C1 segment of cervical spinal cord (tissue), 14 donors: ENCODE measurements at regions not wholly inside any gene's neighbourhood (a gene's known extent, or its start where the extent isn't known, plus 50 kb on each side); places are given as distances from the start of the nearest gene placed in this dataset.
A peak's percentile ranks its signal among the peaks of the same experiment; 100 is the strongest.

Source experiments
- DNase-seq, 14 donors: peaks; one replicate each; lab custom pipeline; 2025; lab: John Stamatoyannopoulos, UW

DNA sequence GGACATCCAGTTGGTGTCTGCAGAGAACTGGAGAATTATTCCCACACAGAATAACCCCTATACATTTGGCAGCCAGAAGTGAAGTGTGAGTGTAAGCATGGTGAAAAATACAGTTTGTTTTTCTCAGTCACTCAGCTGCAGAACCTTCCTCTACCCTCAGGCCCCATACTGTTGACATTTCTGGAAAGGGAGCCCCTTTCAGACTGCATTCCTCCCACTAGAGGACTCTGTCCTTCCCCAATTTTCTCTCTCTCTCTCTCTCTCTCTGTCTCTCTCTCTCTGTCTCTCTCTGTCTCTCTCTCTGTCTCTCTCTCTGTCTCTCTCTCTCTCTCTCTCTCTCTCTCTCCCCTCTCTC lies 86.8 kb upstream of the STEAP1B start:
- DNase-seq: no peak

DNA sequence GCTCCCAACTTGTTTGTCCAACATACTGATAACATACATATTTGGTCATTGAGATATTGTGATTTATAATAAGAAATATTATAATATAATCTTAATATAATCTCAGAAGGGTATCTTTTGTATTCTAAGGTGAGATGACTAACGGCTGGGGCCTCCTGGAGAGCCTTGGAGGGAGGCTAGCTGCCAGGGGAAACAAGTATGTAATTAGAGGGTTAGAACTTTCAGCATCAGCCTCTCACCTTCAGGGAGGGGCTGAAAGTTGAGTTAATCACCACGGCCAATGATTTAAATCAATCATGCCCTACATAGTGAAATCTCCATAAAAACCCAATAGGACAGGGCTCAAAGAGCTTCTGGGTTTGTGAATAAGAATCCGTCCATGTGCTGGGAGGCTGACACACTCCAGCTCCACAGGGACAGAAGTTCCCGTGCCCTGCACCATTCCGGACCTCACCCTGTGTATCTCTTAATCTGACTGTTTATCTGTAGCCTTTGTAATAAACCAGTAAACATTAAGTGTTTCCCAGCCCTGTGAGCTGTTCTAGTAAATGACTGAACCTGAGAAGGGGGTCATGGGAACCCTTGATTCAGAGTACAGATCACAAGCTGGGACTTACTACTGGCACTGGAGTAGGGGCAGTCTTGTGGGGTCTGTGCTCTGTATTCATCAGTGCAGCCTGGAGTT lies 86.3 kb upstream of the STEAP1B start:
- no peak for DNase-seq

- no peak for DNase-seq
These were observed 84.2 kb upstream of the STEAP1B start for GRCh38 chr7:22584179-22584578.

GRCh38 chr7:22582863-22583622 lies 83.1 kb upstream of the STEAP1B start:
- DNase-seq: no peak

GRCh38 chr7:22581099-22581498 lies 81.1 kb upstream of the STEAP1B start:
- DNase-seq: no peak

GRCh38 chr7:22579961-22580360 lies 80.0 kb upstream of the STEAP1B start:
- DNase-seq: no peak

- DNase-seq: no peak
These were observed 78.2 kb upstream of the STEAP1B start for GRCh38 chr7:22578007-22578733.

DNA sequence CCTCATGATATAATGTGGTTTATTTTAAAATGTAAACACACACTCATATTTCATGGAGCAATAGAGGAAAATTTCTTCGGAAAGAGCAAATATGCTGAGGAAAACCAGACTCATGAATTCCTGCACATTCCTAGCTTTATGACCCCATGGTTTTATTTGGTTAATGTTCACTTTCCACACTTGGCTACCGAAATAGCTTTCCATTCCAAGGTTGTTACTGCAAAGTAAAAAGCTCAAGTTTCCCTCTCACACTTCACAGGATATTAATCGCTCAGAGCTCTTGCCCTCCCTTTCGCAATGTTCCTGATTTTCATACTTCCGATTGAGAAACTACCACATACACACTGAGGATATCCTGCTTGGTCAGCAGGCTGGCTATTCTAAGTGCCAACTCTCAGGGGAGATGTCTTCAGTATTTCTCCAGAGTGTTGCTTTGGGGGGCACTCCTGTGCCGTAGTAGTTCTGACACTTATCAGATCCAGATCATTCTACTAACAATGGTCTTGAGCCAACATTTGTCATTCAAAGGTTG lies 77.5 kb upstream of the STEAP1B start:
- peak in 2 of 14 donors; percentile 29 to 36 for DNase-seq

DNA sequence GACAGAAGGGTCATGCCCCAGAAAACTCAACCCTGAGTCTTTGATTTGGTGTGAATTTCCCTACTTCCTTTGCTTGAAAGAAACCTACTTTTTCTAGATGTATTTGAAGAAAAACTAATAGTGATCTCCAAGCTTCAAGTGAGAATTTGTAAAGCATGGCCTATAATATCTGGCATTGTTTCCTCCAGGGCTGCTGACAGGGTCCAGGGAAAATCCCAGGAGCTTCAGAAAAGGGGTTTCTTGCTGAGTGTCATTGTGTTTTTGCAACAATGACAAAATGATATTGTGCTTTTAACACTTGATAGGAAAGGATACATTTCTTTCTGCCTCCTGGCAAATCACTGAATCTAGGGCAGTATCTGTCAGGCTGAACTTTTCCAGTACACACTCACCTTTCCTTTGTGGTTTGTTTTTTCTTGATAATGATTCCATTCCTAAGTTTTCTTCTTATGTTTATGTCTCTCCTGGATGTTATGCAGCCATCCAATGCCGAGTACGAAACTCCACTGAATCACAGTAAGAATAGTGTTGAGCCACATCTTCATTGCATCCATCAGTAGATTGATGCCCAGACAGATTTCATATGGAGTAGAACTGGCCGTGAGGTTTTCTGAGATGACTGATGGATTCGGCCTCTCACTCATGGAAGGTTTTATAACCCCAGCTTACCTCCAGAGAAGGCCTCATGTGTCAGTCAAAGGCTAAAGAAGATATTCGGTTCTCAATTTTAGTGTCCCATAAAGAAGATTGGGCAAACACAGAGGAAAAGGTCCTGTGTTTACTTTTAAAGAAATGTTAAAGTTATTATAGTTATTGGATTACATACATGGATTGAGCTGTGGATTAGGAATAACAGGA lies 76.9 kb upstream of the STEAP1B start:
- DNase-seq: no peak

GRCh38 chr7:22574754-22575520 lies 74.9 kb upstream of the STEAP1B start:
- no peak for DNase-seq

DNA sequence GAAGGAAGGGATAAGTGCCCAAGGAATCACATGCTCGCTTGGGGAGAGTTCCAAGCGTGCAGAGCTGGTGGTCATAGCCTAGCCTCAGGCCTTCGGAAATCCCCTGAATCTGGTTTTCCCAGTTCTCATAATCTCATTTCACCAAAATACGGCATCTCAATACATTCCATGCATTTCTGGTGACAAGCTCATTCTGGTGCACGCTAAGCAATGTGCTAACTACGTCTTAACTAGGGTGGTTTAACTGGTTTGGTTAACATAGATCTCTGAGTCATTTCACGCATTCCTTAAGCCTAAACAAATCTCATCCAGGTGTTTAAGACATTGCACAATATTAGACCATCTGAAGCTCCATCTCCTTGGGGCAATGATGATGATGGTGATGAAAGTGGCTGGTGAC lies 72.9 kb upstream of the STEAP1B start:
- no peak for DNase-seq

- no peak for DNase-seq
These were observed 72.3 kb upstream of the STEAP1B start for GRCh38 chr7:22572292-22572691.

DNA sequence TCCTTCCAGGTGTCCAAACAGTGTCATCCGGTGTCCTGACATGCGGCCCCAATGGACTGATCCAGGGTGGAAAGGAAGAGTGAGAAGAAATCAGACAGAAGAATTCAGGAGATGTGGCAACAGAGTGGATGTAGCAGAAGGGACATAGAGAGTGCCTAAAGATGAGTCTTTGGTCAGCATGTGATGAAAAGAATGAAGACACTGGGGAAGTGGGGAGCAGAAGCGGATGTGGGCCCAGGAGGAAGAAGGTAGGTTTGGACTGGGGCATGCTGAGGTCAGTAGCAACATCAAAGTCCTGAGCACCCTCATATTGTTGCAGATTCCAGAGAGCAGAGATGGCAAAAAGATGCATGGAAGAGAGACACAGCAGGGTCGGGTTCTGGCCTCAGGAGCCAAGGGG lies 71.8 kb upstream of the STEAP1B start:
- DNase-seq: peak in 1 of 14 donors; percentile 25

DNA sequence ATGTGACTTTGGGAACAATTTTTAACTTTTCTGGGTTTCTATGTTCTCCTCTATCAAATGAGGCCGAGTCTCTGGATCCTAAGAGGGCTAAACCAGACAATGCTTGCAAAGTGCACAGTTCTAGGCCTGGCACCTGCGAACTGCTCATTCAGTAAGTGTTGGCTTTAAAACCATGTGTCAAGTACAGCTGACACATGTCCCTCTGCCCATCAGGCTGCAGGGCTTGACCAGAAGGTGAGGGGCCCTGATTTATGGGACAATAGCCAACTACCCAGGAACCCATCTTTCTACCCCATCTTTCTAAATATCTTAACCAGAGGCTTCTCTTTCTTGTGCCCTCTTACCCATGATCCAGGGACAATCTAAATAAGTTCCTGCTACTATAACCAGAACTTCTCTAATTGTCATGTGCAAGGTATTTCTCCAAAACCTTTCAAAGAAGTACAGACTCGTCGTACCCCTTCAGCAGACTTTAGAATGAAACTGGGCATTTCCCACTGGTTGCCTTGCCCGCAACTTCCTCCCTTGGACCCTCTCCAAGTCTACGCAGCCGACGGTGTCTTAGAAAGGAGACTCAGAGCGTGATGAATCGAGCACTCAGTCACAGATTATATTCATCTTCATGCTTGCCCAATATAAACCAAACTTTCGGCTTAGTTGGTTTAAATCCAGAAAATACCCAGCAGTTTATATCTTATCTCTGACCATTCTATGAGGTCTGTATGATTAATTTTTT lies 69.8 kb upstream of the STEAP1B start:
- peak in 2 of 14 donors; percentile 13 to 21 for DNase-seq

GRCh38 chr7:22566592-22566991 lies 66.6 kb upstream of the STEAP1B start:
- no peak for DNase-seq

GRCh38 chr7:22566176-22566575 lies 66.2 kb upstream of the STEAP1B start:
- no peak for DNase-seq

DNA sequence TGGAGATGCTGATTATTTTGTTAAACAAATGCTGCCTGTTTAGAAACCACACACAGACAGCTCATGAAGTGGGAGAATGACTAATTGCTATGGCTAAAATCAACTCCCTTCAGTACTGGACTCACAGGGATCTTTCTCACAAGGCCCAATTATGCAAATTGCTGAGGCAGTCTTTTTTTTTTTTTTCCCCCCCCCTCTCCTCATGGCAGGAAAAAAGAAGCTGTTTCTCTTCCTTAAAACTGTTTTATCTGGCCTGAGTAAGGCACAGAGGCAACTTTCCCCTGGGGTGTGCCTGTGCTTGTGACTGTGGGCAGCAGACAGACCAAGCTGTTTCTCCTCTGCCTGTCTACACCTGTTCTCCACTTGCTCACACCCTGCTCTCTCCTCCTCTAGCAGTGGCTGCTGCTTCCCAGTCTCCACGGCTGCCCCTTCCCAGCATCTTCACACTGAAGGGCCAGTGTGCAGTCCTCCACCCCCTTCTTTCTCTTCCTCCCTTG lies 65.4 kb upstream of the STEAP1B start:
- DNase-seq: peak in 3 of 14 donors; percentile 11 to 34 (median 12)

DNA sequence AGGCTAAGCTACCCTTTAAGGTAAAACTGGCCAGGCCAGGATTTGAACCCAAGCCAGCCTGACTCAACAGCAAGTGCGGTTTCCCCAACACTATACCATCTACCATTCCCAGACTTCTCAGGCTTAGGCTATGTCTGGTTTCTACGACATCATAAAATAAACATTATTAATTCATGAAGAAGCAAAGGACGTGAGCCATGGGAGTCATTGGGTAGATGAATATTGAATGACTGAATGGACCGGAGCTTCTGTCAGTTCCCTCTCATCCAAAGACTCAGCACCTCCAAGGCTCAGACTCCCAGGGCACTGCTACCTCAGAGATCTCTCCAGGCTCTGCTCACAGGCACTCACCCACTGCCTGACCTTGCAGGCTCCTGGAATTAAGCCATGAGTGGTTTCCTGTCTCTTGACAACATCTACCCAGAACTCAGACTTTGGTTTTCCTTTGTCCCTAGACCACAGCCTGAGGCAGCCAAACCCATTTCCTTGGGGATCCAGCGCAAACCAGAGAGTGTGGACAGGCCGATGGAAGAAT lies 64.6 kb upstream of the STEAP1B start:
- peak in 3 of 14 donors; percentile 21 to 27 (median 25) for DNase-seq

GRCh38 chr7:22563621-22564241 lies 63.7 kb upstream of the STEAP1B start:
- DNase-seq: peak in 2 of 14 donors; percentile 11 to 37
